ENCODE measurements at regions not wholly inside any gene's neighbourhood (a gene's known extent, or its start where the extent isn't known, plus 50 kb on each side); places are given as distances from the start of the nearest gene placed in this dataset.

DNA sequence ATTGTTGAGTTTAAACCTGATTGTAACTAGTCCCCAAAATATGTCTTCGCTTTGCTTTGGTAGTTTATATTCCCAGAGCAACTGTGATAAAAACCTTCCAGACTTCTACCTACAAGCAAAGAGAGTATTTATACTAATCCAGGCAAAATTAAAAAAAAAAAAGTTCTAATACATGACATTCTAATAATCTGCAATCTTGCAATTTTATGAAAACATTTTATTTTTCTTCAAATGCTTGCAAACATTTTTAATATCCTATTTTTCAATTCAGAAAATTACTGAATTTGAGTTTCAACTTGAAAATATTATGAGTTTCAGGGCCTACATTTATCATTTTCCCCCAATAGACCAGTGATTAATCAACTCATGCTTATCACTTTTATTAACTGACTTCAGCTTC lies 830.2 kb upstream of the KLHL1 start:
- TF ChIP-seq, protein P1, sequence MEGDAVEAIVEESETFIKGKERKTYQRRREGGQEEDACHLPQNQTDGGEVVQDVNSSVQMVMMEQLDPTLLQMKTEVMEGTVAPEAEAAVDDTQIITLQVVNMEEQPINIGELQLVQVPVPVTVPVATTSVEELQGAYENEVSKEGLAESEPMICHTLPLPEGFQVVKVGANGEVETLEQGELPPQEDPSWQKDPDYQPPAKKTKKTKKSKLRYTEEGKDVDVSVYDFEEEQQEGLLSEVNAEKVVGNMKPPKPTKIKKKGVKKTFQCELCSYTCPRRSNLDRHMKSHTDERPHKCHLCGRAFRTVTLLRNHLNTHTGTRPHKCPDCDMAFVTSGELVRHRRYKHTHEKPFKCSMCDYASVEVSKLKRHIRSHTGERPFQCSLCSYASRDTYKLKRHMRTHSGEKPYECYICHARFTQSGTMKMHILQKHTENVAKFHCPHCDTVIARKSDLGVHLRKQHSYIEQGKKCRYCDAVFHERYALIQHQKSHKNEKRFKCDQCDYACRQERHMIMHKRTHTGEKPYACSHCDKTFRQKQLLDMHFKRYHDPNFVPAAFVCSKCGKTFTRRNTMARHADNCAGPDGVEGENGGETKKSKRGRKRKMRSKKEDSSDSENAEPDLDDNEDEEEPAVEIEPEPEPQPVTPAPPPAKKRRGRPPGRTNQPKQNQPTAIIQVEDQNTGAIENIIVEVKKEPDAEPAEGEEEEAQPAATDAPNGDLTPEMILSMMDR (IDR thresholded peaks at IDR 0.05; ENCODE audit: insufficient read depth, low read depth, low read length), result no peak
- TF ChIP-seq EZH2 (IDR thresholded peaks at IDR 0.05; ENCODE audit: insufficient read depth, low read length), result no peak

Data from astrocyte (in vitro differentiated cells and primary cell).